ENCODE measurements at regions not wholly inside any gene's neighbourhood (a gene's known extent, or its start where the extent isn't known, plus 50 kb on each side); places are given as distances from the start of the nearest gene placed in this dataset.

DNA sequence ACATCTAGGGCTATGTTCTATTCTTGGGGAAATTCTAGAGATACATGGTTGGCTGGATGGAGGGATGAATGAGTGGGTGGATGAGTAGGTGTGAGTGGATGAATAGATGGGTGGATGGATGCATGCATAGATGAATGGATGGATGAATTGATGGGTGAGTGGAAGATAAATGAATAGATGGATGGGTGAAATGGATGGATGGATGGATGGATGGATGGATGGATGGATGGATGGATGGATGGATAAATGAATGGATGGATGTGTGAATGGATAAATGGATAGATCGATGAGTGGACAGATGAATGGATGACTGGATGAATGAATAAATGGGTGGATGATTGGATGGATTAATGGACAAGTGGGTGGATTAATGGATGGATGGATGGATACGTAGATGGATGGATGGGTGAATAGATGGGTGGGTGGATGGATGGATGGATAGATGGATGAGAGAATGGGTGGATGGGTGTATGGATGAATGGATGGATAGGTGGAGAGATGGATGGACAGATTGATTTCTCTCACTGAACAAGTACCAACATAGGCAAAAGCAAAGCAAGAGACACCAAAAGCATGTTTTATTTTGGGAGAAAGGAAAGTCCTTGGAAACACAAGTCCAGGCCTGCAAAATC is 143.2 kb downstream of the TSHZ3 start:
- Histone ChIP-seq H3K27me3 (no peaks in the 10 kb centered on the region), H3K4me1 (no peaks in the 10 kb centered on the region), H3K36me3 (no peaks in the 10 kb centered on the region), H3K4me3 (no peak overlapping the region), H3K9me3 (no peaks in the 10 kb centered on the region), H3K27ac (no peak overlapping the region)
- TF ChIP-seq POLR2AphosphoS5 (IDR thresholded peaks at IDR 0.05) (no peak), POLR2A (IDR thresholded peaks at IDR 0.05) (no peak), EP300 (IDR thresholded peaks at IDR 0.05) (no peak)
- TF ChIP-seq, protein P1, sequence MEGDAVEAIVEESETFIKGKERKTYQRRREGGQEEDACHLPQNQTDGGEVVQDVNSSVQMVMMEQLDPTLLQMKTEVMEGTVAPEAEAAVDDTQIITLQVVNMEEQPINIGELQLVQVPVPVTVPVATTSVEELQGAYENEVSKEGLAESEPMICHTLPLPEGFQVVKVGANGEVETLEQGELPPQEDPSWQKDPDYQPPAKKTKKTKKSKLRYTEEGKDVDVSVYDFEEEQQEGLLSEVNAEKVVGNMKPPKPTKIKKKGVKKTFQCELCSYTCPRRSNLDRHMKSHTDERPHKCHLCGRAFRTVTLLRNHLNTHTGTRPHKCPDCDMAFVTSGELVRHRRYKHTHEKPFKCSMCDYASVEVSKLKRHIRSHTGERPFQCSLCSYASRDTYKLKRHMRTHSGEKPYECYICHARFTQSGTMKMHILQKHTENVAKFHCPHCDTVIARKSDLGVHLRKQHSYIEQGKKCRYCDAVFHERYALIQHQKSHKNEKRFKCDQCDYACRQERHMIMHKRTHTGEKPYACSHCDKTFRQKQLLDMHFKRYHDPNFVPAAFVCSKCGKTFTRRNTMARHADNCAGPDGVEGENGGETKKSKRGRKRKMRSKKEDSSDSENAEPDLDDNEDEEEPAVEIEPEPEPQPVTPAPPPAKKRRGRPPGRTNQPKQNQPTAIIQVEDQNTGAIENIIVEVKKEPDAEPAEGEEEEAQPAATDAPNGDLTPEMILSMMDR (IDR thresholded peaks at IDR 0.05): no peak
- WGBS, 2 donors (ENCODE audit: low coverage in 1 of 2): 90 to 100% methylated on average over 1 to 2 of the region's 2 CpGs
- ATAC-seq: no peak

DNA sequence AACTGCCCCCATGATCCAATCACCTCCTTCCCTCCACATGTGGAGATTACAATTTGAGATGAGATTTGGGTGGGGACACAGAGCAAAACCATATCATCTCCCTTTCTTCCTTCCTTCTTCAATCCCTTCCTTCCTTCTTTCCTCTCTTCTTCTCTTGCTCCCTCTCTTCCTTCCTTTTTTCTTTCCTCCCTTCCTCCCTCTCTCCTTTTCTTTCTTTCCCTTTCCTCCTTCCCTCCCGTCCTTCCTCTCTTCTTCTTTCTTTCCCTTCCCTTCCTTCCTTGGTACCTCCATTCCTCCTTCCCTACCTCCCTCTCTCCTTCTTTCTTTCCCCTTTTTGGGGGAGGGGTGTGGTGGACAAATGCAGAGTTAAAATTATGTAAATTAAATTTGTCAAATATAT is 145.1 kb downstream of the TSHZ3 start:
- WGBS, 2 donors (ENCODE audit: low coverage in 1 of 2): 100% methylated on average over 1 of the region's 1 CpG
- no peaks in the 10 kb centered on the region for H3K9me3 ChIP-seq
- H3K27me3 ChIP-seq: no peaks in the 10 kb centered on the region
- H3K36me3 ChIP-seq: no peaks in the 10 kb centered on the region
- TF ChIP-seq EP300 (IDR thresholded peaks at IDR 0.05): no peak
- no peak for TF ChIP-seq POLR2AphosphoS5 (IDR thresholded peaks at IDR 0.05)
- TF ChIP-seq, protein P1 (IDR thresholded peaks at IDR 0.05): no peak
- no peak for TF ChIP-seq POLR2A (IDR thresholded peaks at IDR 0.05)
- no peaks in the 10 kb centered on the region for H3K4me1 ChIP-seq
- no peak overlapping the region for H3K27ac ChIP-seq
- no peak for ATAC-seq
- no peak overlapping the region for H3K4me3 ChIP-seq

DNA sequence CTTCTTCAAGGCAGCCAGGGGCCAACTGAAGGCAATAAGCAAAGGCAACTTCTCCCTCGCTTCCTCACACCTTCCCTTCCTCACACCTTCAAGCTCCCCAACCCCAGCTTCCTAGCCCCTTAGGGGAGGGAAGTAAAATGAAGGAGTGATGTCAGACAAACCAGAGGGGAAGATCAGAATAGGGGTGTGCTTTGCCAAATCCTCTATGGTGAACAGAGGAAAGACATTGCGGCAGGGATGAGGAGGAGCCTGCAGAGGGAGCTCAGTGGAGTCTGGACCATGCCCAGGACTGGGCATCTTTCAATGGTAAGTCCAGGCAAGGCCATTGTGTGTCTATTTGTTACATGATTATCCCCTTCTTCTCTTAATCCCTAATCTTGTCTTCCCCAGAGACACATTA is 164.0 kb downstream of the TSHZ3 start:
- Histone ChIP-seq H3K36me3 (no peaks in the 10 kb centered on the region), H3K9me3 (peaks cover 0 to 8% (median 0%) of the 10 kb centered on the region in 3 donors), H3K27ac (no peak overlapping the region), H3K4me3 (no peak overlapping the region), H3K27me3 (no peaks in the 10 kb centered on the region), H3K4me1 (no peaks in the 10 kb centered on the region)
- 94% methylated on average over 2 of the region's 2 CpGs; no CpG with 5 or more reads in 1 of the 2 donors for WGBS, 2 donors (ENCODE audit: low coverage in 1 of 2)
- no peak for ATAC-seq
- no peak for TF ChIP-seq EP300 (IDR thresholded peaks at IDR 0.05)
- no peak for TF ChIP-seq POLR2AphosphoS5 (IDR thresholded peaks at IDR 0.05)
- TF ChIP-seq, protein P1 (IDR thresholded peaks at IDR 0.05): no peak
- TF ChIP-seq POLR2A (IDR thresholded peaks at IDR 0.05): no peak

DNA sequence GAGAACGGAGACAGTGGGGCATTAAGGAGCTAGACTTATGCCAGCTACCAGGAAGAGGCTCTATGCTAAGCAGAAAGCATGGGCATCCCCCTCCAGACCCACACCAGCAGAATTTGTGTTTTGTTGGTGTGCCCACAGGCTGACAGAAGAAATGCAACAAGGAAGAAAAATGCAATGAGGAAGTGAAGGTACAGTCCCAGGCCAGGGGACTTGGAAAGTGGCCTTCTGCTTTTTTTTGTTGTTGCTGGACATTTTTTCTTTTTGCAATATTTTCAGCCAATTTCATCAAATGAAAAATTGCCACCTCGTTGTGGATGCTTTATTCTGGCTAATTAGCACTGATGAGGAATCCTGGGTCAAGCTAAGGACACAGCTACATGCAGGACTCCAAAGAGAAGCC is 167.7 kb downstream of the TSHZ3 start:
- no peak for ATAC-seq
- Histone ChIP-seq H3K9me3 (no peaks in the 10 kb centered on the region), H3K4me1 (no peaks in the 10 kb centered on the region), H3K27ac (no peak overlapping the region), H3K4me3 (no peak overlapping the region), H3K27me3 (peaks cover 4% of the 10 kb centered on the region), H3K36me3 (no peaks in the 10 kb centered on the region)
- TF ChIP-seq POLR2A (IDR thresholded peaks at IDR 0.05): no peak
- TF ChIP-seq, protein P1 (IDR thresholded peaks at IDR 0.05): no peak
- WGBS, 2 donors (ENCODE audit: low coverage in 1 of 2): 100% methylated on average over 2 of the region's 2 CpGs; no CpG with 5 or more reads in 1 of the 2 donors

DNA sequence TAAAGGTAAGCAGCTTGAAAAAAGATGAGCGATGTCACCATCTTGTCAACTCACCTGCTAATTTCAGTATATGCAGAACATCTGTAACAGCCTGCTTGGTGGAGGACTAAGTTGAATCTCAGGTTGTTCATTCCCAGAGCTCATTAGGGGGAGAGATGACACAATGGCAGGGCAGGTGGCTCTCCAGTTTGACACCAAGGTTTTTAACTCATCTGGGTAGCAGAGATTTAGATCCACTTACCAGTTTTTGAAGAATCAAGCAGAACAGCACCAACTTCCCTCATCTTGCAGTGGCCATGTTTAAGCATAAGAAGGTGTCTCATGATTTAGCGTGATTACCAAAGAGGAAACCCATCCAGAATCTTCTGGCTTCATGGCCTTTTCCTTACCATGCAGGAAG is 168.3 kb downstream of the TSHZ3 start:
- TF ChIP-seq EP300 (IDR thresholded peaks at IDR 0.05): no peak
- TF ChIP-seq POLR2A (IDR thresholded peaks at IDR 0.05): no peak

More for the DNA sequence above, 168.3 kb downstream of the TSHZ3 start:
- Histone ChIP-seq H3K4me1 (no peaks in the 10 kb centered on the region), H3K9me3 (no peaks in the 10 kb centered on the region), H3K27ac (no peak overlapping the region), H3K27me3 (peaks cover 4% of the 10 kb centered on the region), H3K4me3 (no peak overlapping the region), H3K36me3 (no peaks in the 10 kb centered on the region)
- no peak for ATAC-seq
- WGBS, 2 donors (ENCODE audit: low coverage in 1 of 2): 73 to 92% methylated on average over 2 of the region's 2 CpGs

Data from gastroesophageal sphincter (tissue), 4 donors.